PC-3 (cell line): ENCODE measurements at regions not wholly inside any gene's neighbourhood (a gene's known extent, or its start where the extent isn't known, plus 50 kb on each side); places are given as distances from the start of the nearest gene placed in this dataset.

Experiments used
- CTCF ChIP-seq: fragments of 300-600 bp; sonication (generic); conservative IDR thresholded peaks from 2 replicates; pipeline ENCODE4 v1.5.1; 2017; ENCODE audit warnings: antibody characterized with exemption, low read depth, mild to moderate bottlenecking, low read length
- EZH2 ChIP-seq: fragments of 300-600 bp; sonication (generic); IDR thresholded peaks from one replicate; pipeline ENCODE4 v1.6.1; 2017; ENCODE audit warnings: antibody characterized with exemption, mild to moderate bottlenecking, low read length; ENCODE audit not compliant: unreplicated experiment

DNA sequence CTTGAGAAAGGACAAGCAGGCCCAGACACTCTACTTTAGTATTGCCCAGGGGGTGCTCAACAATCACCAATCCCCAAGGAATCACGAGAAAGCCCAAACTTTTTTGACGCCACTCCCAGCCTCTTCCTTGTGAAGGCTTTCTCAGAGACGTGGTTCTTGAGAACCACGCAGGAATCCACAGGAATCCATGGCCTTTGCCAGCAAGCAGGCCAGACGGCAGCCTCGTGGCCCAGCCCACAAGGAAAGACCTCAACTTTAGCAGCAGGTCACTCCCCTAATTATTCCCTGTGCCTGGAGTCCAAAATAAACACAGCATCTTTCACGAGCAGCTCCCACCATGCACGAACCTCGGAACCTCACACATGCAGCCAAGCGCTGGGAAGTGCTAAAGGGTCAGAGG lies 104.2 kb downstream of the WT1 start:
- no peak for TF ChIP-seq CTCF
- no peak for TF ChIP-seq EZH2
